ENCODE measurements at regions not wholly inside any gene's neighbourhood (a gene's known extent, or its start where the extent isn't known, plus 50 kb on each side); places are given as distances from the start of the nearest gene placed in this dataset.

- no peak for TF ChIP-seq POLR2A (IDR thresholded peaks at IDR 0.05; ENCODE audit: low read depth)
- TF ChIP-seq, protein P1, sequence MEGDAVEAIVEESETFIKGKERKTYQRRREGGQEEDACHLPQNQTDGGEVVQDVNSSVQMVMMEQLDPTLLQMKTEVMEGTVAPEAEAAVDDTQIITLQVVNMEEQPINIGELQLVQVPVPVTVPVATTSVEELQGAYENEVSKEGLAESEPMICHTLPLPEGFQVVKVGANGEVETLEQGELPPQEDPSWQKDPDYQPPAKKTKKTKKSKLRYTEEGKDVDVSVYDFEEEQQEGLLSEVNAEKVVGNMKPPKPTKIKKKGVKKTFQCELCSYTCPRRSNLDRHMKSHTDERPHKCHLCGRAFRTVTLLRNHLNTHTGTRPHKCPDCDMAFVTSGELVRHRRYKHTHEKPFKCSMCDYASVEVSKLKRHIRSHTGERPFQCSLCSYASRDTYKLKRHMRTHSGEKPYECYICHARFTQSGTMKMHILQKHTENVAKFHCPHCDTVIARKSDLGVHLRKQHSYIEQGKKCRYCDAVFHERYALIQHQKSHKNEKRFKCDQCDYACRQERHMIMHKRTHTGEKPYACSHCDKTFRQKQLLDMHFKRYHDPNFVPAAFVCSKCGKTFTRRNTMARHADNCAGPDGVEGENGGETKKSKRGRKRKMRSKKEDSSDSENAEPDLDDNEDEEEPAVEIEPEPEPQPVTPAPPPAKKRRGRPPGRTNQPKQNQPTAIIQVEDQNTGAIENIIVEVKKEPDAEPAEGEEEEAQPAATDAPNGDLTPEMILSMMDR (IDR thresholded peaks at IDR 0.05) = no peak
These were observed 168.7 kb upstream of the HABP2 start for GRCh38 chr10:113384181-113384580.

Measured in esophagus muscularis mucosa (tissue), 3 donors.